HL-60 (cell line): ENCODE measurements at regions not wholly inside any gene's neighbourhood (a gene's known extent, or its start where the extent isn't known, plus 50 kb on each side); places are given as distances from the start of the nearest gene placed in this dataset.

Experiments used
- DNase-seq, 2 experiments: peaks; one replicate each; pipeline ENCODE4 v3.0.0-alpha.2; 2010 to 2020; ENCODE audit warnings: low read depth in 1 of 2, low spot score in 1 of 2
- H3K27ac ChIP-seq: fragments of 250-450 bp; sonication (Bioruptor Pico); replicated peaks from 2 replicates; pipeline ENCODE4 v1.5.1; 2020; ENCODE audit warnings: mild to moderate bottlenecking, moderate library complexity
- H3K27me3 ChIP-seq: fragments of 250-450 bp; sonication (Bioruptor Pico); 2 replicates; pipeline ENCODE4 v1.5.1; 2021; ENCODE audit warnings: mild to moderate bottlenecking, moderate library complexity; ENCODE audit not compliant: insufficient read depth, poor library complexity, severe bottlenecking
- H3K4me3 ChIP-seq: replicated peaks from 2 replicates; pipeline ENCODE4 v1.5.1; 2011; ENCODE audit warnings: mild to moderate bottlenecking, control low read depth, low read length; ENCODE audit not compliant: insufficient read depth
- CTCF ChIP-seq: IDR thresholded peaks from one replicate; pipeline ENCODE4 v1.5.1; 2011; ENCODE audit warnings: low read length, control low read depth, inconsistent platforms; ENCODE audit not compliant: insufficient read depth
- GABPA ChIP-seq: IDR thresholded peaks from 2 replicates; pipeline ENCODE4 v1.6.1; 2012; ENCODE audit warnings: low read depth
- POLR2AphosphoS5 ChIP-seq: IDR thresholded peaks from 2 replicates; pipeline ENCODE4 v1.6.1; 2012; ENCODE audit warnings: low read depth
- REST ChIP-seq: IDR thresholded peaks from 2 replicates; pipeline ENCODE4 v1.6.1; 2012; ENCODE audit warnings: low read depth; ENCODE audit not compliant: insufficient replicate concordance
- SPI1 ChIP-seq: IDR thresholded peaks from 2 replicates; pipeline ENCODE4 v1.6.1; 2012; ENCODE audit warnings: low read depth, mild to moderate bottlenecking, borderline replicate concordance

- Histone ChIP-seq H3K27me3 (no peaks in the 10 kb centered on the region), H3K27ac (no peak overlapping the region), H3K4me3 (no peak overlapping the region)
- peak; percentile 2 to 3 for DNase-seq
- no peak for TF ChIP-seq GABPA
- TF ChIP-seq CTCF: peak; percentile 5
- TF ChIP-seq POLR2AphosphoS5: no peak
- no peak for TF ChIP-seq REST
These were observed 309.8 kb downstream of the SHANK2 start for GRCh38 chr11:70942593-70942992.

GRCh38 chr11:70944141-70944540 lies 308.2 kb downstream of the SHANK2 start:
- Histone ChIP-seq H3K4me3 (no peak overlapping the region), H3K27ac (no peak overlapping the region)
- TF ChIP-seq SPI1: no peak
- no peak for TF ChIP-seq GABPA
- no peak for TF ChIP-seq REST
- TF ChIP-seq POLR2AphosphoS5: no peak
- no peak for TF ChIP-seq CTCF

GRCh38 chr11:70944636-70945035 lies 307.7 kb downstream of the SHANK2 start:
- Histone ChIP-seq H3K4me3 (no peak overlapping the region), H3K27me3 (no peaks in the 10 kb centered on the region), H3K27ac (no peak overlapping the region)
- no peak for TF ChIP-seq GABPA
- no peak for TF ChIP-seq POLR2AphosphoS5
- TF ChIP-seq SPI1: no peak
- no peak for TF ChIP-seq REST
- TF ChIP-seq CTCF: no peak
- DNase-seq: no peak

More at GRCh38 chr11:70944141-70944540, 308.2 kb downstream of the SHANK2 start:
- H3K27me3 ChIP-seq: no peaks in the 10 kb centered on the region
- DNase-seq: no peak
